ENCODE measurements at regions not wholly inside any gene's neighbourhood (a gene's known extent, or its start where the extent isn't known, plus 50 kb on each side); places are given as distances from the start of the nearest gene placed in this dataset.
"Not testable (repeated sequence)": the region's sequence is repeated elsewhere in the genome, so short reads cannot be mapped to it uniquely, and the experiment has no call there.

GRCh38 chr21:15317034-15317433 is 252.2 kb upstream of the NRIP1 start:
- DNase-seq = not testable (repeated sequence)

DNA sequence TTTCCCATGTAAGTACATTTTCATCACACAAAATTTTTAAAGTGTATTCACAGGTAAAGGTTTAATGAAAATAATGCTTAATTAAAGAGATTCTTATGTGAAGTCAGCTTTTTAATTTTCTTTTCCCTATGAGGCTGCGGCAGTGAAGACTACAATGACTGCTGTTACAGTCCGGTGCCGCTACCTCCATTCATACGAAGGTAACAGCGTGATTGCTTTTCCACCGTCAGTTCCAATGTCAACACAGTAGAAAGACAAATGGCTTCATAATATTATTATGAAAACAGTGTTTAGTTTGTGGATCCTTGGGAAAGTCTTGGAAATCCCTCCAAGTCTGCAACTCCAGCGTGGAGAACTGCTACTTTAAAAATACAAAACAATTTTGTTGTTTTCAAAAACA is 254.9 kb upstream of the NRIP1 start:
- no peak for DNase-seq

DNA sequence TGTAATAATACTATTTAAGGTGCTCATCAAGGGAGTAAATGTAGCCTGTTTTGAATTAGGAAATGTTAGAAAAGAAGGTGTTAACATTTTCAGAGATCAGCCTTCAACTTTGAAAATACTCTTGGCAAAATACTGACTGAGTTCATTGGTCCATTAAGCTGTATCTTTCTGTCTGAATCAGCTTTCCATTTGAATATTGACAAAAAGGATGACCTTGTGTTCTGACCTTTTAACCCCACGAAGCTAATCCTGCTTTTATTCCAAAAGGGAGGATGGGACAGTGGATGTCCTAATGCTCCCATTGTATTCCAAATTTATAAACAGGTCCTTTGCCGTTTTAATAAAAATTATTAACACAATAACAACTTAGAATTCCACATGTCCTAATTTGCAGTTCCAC is 259.7 kb upstream of the NRIP1 start:
- DNase-seq = no peak

DNA sequence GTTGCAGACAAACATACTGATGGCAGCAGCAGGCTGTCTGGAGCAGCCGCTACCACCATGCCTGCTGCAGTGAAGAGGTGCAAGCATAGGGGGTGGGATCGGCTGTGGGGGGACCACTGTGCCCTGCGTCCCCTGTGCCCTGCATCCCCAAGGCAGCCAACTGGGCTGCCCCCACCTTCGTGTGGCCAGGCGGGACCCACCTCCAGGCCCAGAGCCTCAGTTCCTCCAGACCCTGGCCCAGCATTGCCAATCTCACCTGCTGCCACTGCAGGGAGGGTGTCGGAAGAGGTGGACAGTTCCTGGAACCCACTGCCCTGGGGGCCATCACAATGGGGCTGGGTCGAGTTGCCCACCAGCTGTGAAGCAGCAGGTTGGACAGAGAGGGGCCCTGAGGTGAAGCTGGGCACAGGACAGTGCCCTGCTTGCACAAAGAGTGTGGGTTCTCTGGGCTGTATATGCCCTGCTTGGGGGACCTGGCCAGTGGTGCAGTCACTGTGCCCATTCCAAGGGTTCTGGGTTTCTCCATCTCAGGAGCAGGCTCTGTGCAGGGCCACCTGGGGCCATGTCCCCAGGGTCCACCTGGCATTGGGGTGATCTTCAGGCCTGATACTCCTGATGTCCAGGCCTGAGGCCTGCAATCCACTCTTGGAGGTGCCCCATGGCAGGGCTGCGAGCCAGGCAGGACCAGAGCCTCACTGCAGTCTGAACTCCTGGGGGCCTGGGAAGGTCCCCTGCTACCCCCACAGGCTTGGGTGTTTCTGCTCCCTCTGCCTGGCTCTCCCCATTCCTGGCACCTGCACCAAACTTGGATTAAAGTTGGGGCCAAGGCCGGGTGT is 261.4 kb upstream of the NRIP1 start:
- DNase-seq = no peak

GRCh38 chr21:15327637-15328265 is 263.0 kb upstream of the NRIP1 start:
- no peak for DNase-seq

DNA sequence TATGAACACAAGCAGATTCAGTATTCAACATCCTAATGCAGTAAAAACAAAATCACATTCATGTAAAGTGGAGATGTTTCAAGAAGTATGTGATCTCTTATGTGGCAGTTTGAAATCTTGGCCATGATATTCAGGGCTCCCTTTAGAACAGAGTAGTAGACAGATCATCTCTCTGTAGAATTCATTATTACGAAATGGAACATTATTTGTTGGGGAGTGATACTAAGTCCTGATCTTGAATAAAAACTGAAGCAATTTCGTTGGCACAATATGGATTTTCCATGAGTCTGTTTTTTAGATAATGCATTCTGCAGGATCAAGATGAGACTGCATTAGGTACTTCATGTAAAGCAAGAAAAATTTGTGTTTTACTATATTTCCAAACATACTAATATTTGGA is 264.4 kb upstream of the NRIP1 start:
- no peak for DNase-seq

- DNase-seq = no peak
Measured at GRCh38 chr21:15330872-15331271, 266.1 kb upstream of the NRIP1 start.

- no peak for DNase-seq
Measured at GRCh38 chr21:15332572-15332971, 267.8 kb upstream of the NRIP1 start.

DNA sequence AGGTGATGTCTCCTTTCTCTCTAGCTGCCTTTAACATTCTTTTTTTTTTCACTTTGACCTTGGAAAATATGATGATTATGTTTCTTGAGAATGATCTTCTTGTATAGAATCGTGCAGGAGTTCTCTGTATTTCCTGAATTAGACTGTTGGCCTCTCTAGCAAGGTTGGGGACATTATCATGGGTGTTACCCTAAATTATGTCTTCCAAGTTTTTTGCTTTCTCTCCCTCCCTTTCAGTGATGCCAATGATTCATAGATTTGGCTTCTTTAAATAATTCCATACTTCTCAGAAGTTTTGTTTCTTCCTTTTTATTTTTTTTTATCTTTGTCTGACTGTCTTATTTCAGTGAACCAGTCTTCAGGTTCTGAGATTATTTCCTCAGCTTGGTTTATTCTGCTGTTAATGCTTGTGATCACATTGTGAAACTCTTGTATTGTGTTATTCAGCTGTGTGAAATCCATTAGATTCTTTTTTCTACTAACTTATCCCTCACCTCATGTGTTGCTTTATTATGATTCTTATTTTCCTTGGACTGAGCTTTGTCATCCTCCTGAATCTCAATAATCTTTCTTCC is 268.4 kb upstream of the NRIP1 start:
- no peak for DNase-seq

- no peak for DNase-seq
Measured at GRCh38 chr21:15333951-15334350, 269.2 kb upstream of the NRIP1 start.

DNA sequence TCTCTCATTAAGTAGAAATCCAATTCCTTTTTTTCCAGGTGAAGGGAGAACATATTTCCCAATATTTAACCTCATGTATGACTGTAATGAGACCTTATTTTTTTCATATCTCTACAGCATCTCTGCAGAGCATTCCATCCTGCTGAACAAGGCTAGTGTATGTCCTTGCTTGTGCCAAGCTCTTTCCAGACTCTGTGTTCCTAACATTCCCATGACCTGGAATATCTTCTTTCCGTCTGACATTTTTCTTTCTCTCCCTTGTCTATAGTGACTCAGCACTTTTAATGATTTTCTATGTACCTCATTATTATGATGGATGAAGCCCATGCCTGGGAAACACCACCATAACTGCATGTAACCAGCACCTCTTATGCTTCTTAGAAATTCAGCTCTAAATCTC is 278.3 kb upstream of the NRIP1 start:
- no peak for DNase-seq

DNA sequence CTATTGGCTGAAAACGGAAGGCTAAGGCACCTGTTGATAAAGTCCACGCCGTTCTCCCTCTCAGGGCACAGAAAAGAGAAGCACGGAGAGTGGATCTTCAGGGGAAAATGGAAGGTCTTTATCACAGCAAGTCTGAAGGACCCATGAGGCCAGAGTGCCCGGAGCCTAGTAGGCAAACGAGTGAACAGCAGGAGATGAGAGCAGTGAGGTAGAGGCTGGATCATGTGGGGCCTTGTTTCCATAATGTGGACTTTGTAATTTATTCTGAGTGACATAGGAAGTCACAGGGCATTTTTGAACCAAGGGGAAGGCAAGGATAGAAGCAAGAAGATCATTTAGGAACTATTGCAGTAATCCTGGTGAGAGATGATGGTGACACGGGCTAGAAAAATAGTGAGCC is 287.2 kb upstream of the NRIP1 start:
- DNase-seq = no peak

DNA sequence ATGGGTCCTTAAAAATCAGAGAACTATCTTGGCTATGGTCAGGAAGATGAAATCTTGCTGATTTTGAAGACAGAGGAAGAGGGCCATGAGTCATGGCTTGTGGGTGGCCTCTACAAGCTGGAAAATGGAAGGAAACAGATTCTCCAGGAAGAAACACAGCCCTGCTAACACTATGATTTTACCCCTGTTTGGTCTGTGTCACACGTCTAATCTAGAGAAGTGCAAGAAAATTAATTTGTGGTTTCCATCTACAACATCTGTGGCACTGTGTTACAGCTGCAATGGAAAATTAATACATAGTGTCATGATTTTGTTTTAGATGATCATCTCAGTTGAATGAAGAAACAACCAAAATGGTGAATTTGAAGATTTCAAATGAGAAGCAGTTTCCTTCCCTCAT is 288.7 kb upstream of the NRIP1 start:
- no peak for DNase-seq

DNA sequence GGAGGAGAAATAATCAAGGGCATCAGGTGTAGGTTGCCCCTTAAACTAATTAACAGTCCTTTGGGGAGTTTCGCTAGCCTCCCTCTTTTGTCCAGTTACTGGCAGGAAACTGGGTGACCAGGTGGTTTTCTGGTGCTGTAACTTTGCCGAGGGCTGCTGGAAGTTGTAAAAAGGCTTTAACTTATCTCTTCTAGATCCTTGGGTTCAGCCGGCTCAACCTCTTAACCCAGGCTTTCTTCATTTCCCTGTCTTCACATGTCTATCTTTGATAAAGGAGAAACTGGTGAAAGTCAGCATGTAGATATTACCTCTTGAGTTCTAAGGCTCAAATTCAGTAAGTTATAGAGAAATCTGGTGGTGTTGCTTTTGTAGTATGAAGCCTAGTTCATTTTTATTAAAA is 289.7 kb upstream of the NRIP1 start:
- DNase-seq = no peak

DNA sequence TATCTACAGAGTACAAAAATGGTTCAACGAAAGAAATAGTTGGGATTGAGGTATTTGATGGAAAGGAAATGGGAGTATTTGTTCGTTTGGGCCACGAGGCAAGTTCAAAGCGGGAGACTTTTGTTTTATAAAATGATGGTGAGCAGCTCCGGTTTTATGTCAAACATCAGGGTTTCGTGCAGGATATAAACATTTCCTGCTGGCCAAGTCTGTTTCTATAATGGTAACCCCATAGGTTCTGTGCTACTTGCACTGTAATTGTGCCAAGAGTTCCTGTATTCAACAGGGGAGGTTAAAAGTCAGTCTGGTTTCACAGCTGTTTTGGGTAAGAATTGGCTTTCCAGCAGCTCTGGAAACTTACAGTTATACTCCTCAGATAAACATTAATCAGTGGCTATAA is 290.3 kb upstream of the NRIP1 start:
- no peak for DNase-seq

DNA sequence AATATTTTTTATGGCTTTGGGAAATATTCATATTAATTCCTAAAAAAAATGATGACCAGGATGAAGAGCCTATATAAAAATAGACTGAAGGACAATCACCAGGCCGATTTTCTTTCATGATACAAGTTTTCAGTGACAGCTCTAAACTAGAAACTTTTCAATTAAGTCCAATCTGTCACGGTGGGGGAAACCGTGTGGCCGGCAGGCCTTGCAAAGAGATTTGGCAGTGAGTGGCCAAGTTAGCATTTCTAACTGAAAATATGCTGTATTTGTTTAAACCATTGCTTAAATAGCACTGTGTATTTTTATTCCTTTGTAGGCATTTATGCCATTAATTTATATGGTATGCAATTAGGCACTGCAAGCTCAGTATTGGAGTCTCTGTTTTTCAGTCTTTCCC is 294.5 kb upstream of the NRIP1 start:
- DNase-seq = no peak

GRCh38 chr21:15362458-15362857 is 297.7 kb upstream of the NRIP1 start:
- DNase-seq = no peak

GRCh38 chr21:15363921-15364320 is 299.1 kb upstream of the NRIP1 start:
- no peak for DNase-seq

DNA sequence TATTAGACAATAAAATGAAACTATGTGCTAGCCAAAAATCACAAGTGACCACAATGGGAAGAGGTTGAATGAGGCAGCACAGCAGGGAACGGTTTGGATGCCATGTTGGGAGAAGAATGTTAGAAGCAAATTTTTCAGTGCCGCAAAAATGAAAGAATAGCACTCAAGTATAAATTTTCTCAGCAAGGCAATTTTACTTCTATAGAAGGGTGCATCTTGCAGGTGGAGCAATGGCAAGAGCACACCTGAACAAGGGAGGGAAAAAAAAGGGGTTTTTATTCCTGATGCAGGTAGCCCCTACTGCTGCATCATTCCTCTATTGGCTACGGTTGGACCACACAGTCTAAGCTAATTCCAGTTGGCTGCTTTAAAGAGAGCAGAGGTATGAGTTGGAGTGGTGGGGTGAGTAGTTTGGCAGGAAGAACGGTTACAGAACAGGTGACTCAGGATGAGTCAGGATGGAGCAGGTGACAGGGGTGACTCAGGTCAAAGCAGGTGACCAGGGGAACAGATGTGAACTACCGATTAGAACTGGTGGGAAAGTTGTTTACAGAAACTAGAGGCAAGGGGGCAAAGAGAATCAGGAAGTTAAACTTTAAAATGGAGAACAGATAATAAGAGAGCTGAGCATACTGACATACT is 301.1 kb upstream of the NRIP1 start:
- no peak for DNase-seq

- DNase-seq = no peak
Measured at GRCh38 chr21:15366555-15366954, 301.8 kb upstream of the NRIP1 start.

DNA sequence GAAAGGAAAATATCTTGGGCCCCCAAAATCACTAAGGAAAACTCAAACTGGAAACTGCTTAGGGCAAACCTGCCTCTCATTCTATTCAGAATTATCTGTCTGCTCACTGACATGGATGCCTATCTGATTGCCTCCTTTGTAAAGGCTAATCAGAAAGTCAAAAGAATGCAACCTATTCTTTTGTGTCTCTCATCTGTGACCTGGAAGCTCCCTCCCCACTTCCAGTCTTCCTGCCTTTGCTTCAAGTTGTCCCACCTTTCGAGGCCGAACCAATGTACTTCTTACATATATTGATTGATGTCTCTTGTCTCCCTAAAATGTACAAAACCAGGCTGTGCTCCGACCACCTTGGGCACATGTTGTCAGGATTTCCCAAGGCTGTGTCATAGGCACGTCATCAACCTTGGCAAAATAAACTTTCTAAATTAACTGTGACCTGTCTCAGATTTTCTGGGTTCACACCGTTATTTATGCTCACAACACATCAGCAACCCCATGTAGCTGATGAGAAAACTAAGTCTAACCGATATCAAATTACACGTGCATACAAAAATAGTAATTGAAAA is 302.3 kb upstream of the NRIP1 start:
- DNase-seq = no peak

DNA sequence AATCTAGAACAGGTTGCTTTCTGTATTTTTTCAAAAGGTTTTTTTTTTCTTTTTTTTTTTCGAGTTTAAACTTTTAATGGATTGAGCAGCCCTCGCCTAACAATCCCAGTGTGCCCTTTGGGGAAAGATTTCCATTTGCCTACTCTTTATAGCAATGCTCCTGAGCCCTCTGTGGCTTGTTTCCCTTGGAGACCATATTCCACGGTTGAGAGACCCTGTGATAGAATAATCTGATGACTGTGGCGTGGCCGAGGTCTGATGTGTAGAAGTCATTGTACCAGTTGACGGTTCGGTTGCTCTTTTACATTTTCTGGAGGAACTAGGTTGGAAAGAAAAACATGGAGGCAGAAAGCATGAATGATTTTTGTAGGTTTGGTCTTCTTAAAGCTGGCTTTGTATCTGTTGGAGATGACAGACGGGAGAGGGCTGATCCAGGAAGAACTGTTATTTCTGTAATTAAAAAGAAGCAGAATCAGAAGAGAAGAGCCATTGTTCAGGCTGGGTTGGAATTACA is 305.7 kb upstream of the NRIP1 start:
- no peak for DNase-seq

DNA sequence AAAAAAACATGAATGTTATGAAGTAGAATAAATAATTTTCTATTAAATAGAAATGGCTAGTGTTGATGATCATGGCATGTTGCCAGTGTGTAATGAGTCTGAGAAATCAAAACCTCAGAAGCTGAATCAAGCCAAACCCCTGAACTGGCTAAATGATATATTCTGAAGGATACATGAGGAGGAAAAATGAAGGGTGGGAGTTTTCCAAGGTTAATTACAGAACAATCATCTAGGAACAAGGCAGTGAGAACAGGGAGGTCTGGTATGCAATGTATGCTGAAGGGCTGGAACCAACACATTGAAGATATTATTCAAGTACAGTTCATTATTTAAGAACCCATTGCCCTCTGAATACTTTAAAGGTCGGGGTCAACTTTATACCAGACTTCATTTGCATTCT is 309.1 kb upstream of the NRIP1 start:
- DNase-seq = no peak

Data from occipital lobe (tissue), 1 donor.